ENCODE measurements at regions not wholly inside any gene's neighbourhood (a gene's known extent, or its start where the extent isn't known, plus 50 kb on each side); places are given as distances from the start of the nearest gene placed in this dataset.

DNA sequence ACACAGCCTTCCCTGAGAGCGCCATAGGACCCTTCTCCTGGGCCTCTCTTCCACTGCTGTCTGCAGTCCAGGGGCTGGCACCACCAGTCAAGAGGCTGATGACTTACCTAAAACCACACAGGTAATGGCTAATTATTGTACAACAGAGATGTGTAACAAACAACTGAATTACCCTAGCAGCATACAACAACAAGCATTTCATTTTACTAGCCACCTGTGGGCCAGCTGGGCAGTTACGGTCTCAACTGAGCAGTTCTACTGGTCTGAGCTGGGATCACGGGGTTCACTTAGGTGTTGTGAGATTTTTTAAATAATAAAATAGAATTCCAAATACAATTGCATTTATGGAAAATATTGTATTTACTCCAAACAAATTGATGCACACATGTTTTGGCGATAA lies 431.9 kb downstream of the TNS3 start:
- no peaks in the 10 kb centered on the region for H3K36me3 ChIP-seq (replicated peaks in 1 of 2; ENCODE audit: insufficient read depth in 1 of 2, low read depth in 2 of 2)
- H3K9me3 ChIP-seq = no peaks in the 10 kb centered on the region
- H3K4me3 ChIP-seq = no peak overlapping the region
- no peak for ATAC-seq
- 96 to 97% methylated on average over 4 of the region's 4 CpGs for WGBS, 2 donors
- intact Hi-C loops (cut with DNase I) = no loop called here
- peaks cover 55% of the 10 kb centered on the region for H3K4me1 ChIP-seq
- TF ChIP-seq POLR2A (IDR thresholded peaks at IDR 0.05) = no peak
- TF ChIP-seq, protein P1, sequence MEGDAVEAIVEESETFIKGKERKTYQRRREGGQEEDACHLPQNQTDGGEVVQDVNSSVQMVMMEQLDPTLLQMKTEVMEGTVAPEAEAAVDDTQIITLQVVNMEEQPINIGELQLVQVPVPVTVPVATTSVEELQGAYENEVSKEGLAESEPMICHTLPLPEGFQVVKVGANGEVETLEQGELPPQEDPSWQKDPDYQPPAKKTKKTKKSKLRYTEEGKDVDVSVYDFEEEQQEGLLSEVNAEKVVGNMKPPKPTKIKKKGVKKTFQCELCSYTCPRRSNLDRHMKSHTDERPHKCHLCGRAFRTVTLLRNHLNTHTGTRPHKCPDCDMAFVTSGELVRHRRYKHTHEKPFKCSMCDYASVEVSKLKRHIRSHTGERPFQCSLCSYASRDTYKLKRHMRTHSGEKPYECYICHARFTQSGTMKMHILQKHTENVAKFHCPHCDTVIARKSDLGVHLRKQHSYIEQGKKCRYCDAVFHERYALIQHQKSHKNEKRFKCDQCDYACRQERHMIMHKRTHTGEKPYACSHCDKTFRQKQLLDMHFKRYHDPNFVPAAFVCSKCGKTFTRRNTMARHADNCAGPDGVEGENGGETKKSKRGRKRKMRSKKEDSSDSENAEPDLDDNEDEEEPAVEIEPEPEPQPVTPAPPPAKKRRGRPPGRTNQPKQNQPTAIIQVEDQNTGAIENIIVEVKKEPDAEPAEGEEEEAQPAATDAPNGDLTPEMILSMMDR (IDR thresholded peaks at IDR 0.05) = no peak
- H3K27ac ChIP-seq = no peak overlapping the region
- no peak for DNase-seq
- no peaks in the 10 kb centered on the region for H3K27me3 ChIP-seq

DNA sequence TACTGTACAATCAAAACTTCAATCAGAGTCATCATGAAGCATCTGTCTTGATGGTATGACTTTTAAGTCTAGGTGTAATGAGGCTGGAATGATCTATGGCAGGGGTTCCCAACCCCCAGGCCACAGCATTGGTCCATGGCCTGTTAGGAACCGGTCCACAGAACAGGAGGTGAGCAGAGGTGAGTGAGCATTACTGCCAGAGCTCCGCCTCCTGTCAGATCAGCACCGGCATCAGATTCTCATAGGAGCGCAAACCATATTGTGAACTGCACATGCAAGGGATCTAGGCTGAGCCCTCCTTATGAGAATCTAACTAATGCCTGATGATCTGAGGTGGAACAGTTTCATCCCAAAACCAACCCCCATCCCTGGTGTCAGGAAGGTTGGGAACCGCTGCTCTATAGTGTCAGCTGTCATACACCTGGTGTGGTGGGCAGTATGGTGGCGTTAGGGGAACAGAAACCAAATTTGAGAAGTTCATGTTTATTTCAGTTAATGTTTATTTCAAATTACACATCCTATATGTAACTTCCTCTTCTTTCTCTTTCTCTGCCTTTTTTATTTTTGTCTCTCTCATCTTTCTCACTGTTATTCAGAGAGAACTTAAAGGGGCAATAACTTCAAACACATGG lies 432.6 kb downstream of the TNS3 start:
- peak overlapping the region in 2 of 4 donors; percentile 33 to 56 for H3K27ac ChIP-seq
- H3K36me3 ChIP-seq (replicated peaks in 1 of 2; ENCODE audit: insufficient read depth in 1 of 2, low read depth in 2 of 2) = no peaks in the 10 kb centered on the region
- peaks cover 49% of the 10 kb centered on the region for H3K4me1 ChIP-seq
- 76 to 77% methylated on average over 6 of the region's 6 CpGs for WGBS, 2 donors
- H3K9me3 ChIP-seq = no peaks in the 10 kb centered on the region
- TF ChIP-seq, protein P1 (IDR thresholded peaks at IDR 0.05) = no peak
- TF ChIP-seq POLR2A (IDR thresholded peaks at IDR 0.05) = no peak
- intact Hi-C loops (cut with DNase I) = no loop called here
- ATAC-seq (no peak), DNase-seq (no peak)
- H3K4me3 ChIP-seq = no peak overlapping the region
- H3K27me3 ChIP-seq = no peaks in the 10 kb centered on the region

DNA sequence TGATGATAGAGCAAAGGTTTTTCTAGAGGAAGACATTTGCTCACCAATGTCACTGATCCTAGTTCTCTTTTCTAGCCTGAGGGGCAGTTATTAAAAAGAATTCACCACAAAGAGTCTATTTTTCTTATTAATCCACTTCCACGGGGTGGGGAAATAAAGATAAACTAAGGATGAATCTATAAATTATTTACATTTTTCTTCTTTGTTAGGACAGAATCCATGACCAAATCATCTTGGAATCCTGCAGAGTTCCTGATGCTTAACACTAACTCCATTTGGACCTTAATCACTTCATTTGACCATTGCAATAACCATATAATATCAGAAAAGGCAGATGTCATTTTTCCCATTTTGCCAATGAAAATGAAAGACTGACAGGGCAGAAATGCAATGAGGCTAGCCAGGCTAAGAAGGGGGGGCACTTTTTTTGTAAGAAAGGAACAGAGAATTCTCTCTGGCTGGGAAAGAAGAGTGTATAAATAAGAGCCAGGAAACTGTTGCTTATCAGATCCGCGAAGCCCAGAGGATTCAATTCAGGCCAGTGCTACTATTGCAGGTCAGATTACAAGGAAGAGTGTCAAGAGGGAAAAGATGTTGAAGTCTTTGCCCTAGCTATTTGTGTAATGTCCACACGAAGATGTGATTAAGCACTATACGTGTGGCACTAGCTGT lies 433.2 kb downstream of the TNS3 start:
- Histone ChIP-seq H3K4me3 (no peak overlapping the region), H3K4me1 (peaks cover 43% of the 10 kb centered on the region), H3K27me3 (no peaks in the 10 kb centered on the region), H3K9me3 (no peaks in the 10 kb centered on the region), H3K27ac (peak overlapping the region in 2 of 4 donors; percentile 33 to 56), H3K36me3 (replicated peaks in 1 of 2; ENCODE audit: insufficient read depth in 1 of 2, low read depth in 2 of 2) (no peaks in the 10 kb centered on the region)
- DNase-seq (peak in 1 of 4 donors; percentile 16), ATAC-seq (no peak)
- TF ChIP-seq POLR2A (IDR thresholded peaks at IDR 0.05) = no peak
- TF ChIP-seq, protein P1 (IDR thresholded peaks at IDR 0.05) = no peak
- intact Hi-C loops (cut with DNase I) = no loop called here
- 14 to 16% methylated on average over 5 of the region's 5 CpGs for WGBS, 2 donors

DNA sequence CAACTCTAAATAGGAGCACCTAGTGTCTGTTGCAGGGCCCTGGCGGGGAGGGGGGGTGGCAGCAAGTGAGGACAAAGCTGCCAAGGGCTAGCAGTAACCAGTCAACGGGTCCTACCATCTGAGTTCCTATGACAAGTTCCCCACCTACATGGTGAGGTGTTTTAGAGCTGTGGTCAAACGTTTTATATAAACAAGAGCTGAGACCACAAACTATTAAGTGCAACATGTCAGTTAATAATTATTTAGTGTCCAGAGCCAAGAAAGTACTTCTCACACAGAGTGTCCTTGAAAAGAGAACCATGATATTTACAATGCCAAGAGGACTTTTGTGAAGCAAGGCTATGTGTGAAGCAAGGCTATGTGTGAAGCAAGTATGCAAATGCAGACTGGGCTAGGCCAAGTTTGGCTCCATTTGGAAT lies 434.7 kb downstream of the TNS3 start:
- 12 to 28% methylated on average over 3 of the region's 3 CpGs for WGBS, 2 donors
- Histone ChIP-seq H3K36me3 (replicated peaks in 1 of 2; ENCODE audit: insufficient read depth in 1 of 2, low read depth in 2 of 2) (no peaks in the 10 kb centered on the region), H3K27me3 (no peaks in the 10 kb centered on the region), H3K27ac (peak overlapping the region; percentile 40 to 73 (median 50)), H3K9me3 (no peaks in the 10 kb centered on the region), H3K4me3 (no peak overlapping the region), H3K4me1 (peaks cover 30% of the 10 kb centered on the region)
- TF ChIP-seq, protein P1 (IDR thresholded peaks at IDR 0.05) = peak in 1 of 7 experiments; percentile 9
- no peak for TF ChIP-seq POLR2A (IDR thresholded peaks at IDR 0.05)
- intact Hi-C loops (cut with DNase I) = no loop called here
- DNase-seq = peak; percentile 38 to 71 (median 50)
- peak; percentile 94 for ATAC-seq
